Thyroid gland (tissue), 4 donors: ENCODE measurements at regions not wholly inside any gene's neighbourhood (a gene's known extent, or its start where the extent isn't known, plus 50 kb on each side); places are given as distances from the start of the nearest gene placed in this dataset.

Experiments used
- POLR2A ChIP-seq, 2 donors: fragments of 450-650 bp; IDR thresholded peaks; one replicate each; pipeline ENCODE4 v1.6.1; 2017; ENCODE audit warnings: antibody characterized with exemption in 2 of 2, mild to moderate bottlenecking in 2 of 2, moderate library complexity in 1 of 2
- TF ChIP-seq, protein P1 (sequence below), 6 experiments: fragments of 200-600 bp in 3 of 6; fragments of 450-650 bp in 3 of 6; sonication (generic) in 3 of 6; IDR thresholded peaks; one replicate each; pipeline ENCODE4 v1.5.1; 2016 to 2019; ENCODE audit warnings: antibody characterized with exemption in 6 of 6, mild to moderate bottlenecking in 2 of 6, inconsistent platforms in 1 of 6, moderate library complexity in 1 of 6

DNA sequence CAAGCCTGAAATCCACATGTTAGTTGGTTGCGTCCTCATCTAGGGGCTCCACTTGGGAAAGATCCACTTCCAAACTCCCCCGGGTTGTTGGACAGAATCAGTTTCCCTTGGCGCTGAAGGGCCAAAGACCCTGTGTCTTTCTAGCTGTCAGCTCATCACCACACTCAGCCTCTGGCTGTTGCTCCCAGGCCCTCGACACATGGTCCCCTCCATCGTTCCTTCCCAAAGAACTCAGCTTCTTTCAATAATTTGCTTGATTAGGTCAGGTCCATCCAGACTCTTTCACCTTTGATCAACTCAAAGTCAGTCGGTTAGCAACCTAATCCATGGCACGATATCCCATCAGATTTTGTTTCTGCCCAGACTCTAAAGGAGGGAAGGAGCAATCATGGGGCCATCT lies 254.8 kb upstream of the SULF2 start:
- TF ChIP-seq, protein P1, sequence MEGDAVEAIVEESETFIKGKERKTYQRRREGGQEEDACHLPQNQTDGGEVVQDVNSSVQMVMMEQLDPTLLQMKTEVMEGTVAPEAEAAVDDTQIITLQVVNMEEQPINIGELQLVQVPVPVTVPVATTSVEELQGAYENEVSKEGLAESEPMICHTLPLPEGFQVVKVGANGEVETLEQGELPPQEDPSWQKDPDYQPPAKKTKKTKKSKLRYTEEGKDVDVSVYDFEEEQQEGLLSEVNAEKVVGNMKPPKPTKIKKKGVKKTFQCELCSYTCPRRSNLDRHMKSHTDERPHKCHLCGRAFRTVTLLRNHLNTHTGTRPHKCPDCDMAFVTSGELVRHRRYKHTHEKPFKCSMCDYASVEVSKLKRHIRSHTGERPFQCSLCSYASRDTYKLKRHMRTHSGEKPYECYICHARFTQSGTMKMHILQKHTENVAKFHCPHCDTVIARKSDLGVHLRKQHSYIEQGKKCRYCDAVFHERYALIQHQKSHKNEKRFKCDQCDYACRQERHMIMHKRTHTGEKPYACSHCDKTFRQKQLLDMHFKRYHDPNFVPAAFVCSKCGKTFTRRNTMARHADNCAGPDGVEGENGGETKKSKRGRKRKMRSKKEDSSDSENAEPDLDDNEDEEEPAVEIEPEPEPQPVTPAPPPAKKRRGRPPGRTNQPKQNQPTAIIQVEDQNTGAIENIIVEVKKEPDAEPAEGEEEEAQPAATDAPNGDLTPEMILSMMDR (IDR thresholded peaks at IDR 0.05), result no peak
- no peak for TF ChIP-seq POLR2A (IDR thresholded peaks at IDR 0.05)
